Epithelial cell of esophagus (primary cell): ENCODE measurements at regions not wholly inside any gene's neighbourhood (a gene's known extent, or its start where the extent isn't known, plus 50 kb on each side); places are given as distances from the start of the nearest gene placed in this dataset.
A peak's percentile ranks its signal among the peaks of the same experiment; 100 is the strongest.

Experiments
- DNase-seq: peaks from one replicate; pipeline ENCODE4 v3.0.0; 2010; ENCODE audit warnings: low read depth
- H3K4me3 ChIP-seq: 2 replicates; pipeline ENCODE4 v1.5.1; 2011; ENCODE audit warnings: mild to moderate bottlenecking, low read length, control low read depth
- TF ChIP-seq, protein P1 (sequence below): IDR thresholded peaks from 2 replicates; pipeline ENCODE4 v1.5.1; 2011; ENCODE audit warnings: low read depth, mild to moderate bottlenecking, low read length, control low read depth, inconsistent platforms; ENCODE audit not compliant: insufficient read depth; ENCODE audit errors: missing control alignments

DNA sequence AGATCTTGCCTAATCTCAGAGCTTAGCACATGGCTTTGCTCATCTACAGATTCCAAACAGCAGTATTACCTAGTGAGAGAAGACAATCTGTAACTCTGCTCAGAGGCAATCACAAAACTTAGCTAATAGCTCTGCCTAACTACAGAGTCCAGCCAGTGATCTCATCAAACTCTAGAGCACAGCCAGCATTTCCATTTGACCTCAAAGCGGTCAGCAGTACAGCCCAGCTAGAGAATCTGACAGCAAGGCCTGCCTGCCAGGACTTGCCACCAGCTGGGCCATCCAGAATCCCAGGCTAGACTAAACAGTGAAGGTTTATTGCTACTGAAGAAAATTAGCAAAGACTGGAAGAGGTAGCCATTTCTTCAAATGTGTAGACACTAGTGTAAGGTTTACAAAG lies 217.9 kb upstream of the VLDLR start:
- peak; percentile 87 for DNase-seq
- TF ChIP-seq, protein P1, sequence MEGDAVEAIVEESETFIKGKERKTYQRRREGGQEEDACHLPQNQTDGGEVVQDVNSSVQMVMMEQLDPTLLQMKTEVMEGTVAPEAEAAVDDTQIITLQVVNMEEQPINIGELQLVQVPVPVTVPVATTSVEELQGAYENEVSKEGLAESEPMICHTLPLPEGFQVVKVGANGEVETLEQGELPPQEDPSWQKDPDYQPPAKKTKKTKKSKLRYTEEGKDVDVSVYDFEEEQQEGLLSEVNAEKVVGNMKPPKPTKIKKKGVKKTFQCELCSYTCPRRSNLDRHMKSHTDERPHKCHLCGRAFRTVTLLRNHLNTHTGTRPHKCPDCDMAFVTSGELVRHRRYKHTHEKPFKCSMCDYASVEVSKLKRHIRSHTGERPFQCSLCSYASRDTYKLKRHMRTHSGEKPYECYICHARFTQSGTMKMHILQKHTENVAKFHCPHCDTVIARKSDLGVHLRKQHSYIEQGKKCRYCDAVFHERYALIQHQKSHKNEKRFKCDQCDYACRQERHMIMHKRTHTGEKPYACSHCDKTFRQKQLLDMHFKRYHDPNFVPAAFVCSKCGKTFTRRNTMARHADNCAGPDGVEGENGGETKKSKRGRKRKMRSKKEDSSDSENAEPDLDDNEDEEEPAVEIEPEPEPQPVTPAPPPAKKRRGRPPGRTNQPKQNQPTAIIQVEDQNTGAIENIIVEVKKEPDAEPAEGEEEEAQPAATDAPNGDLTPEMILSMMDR, result no peak
- no peak overlapping the region for H3K4me3 ChIP-seq

DNA sequence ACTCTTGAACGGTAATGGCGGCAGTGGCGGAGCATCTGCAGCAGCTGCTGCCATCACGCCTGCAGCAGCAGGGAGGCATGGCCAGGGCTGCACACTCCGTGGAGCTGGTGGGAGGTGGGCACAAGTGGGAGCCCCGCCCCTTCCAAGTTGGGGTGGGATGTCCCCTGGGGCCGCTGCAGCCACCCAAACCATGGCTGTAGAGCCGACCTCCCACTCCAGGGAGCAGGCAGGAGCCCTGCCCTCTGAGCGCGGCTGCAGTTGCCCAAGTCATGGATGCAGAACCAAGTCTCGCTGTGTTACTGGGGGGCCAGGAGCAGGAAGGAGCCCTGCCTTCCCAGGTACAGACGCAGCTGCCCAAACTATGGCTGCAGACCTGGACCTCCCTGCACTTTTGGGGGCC lies 215.3 kb upstream of the VLDLR start:
- TF ChIP-seq, protein P1, result no peak
- no peak overlapping the region for H3K4me3 ChIP-seq
- no peak for DNase-seq

DNA sequence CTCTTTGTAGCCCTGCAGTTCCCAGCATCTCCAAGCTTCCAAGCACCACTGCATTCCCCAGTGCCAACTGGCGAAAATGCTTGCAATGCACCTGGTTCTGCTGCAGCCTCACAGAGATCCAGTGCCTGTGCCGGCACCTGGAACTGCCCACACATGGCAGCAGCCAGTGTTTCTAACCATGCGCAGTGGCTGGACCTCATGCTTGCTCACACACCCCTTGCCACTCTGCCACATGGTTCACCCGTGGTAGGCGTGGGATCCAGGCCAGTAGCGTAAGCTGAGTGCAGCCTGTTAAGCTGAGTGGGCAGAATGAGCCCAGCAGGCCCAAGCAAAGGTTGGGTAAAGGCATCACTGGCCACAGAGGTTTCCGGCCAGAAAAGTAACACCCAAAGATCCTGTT lies 214.1 kb upstream of the VLDLR start:
- DNase-seq, result no peak
- H3K4me3 ChIP-seq, result no peak overlapping the region
- TF ChIP-seq, protein P1, result no peak

DNA sequence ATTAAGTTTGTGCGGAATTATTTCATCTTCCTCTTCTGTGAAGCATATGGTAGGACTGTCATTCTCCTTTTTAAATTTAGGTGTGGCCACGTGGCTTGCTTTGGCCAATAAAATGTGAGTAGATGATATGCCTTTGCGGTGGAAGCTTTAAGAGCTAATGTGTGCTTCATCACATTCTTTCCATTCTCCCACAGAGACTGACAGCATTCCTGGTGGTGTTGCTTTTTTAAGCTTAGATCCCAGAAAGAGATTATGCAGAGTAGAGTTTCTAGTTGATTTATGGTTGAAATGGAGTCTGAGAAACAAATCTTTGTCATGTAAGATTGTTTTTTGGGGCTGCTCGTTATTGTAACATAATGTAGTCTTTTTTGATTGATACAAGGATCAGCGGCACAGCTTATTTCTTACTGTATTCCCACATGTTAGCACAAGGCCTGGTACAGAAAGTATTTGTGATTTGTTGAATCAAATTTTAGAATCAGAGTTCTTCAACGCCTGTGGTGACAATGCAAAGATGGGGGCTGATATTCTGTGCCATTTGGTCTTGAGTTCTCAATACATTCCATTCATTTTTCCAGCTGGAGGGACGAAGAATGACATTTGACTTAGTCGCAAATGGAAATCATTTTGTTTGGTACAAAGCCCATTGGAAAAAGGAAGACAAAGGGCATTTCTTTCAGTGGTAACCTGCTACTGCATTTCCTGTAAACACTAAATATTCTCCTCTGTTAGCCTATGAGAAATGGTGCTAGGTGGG lies 209.9 kb upstream of the VLDLR start:
- TF ChIP-seq, protein P1, result no peak
- no peak overlapping the region for H3K4me3 ChIP-seq
- DNase-seq, result no peak

DNA sequence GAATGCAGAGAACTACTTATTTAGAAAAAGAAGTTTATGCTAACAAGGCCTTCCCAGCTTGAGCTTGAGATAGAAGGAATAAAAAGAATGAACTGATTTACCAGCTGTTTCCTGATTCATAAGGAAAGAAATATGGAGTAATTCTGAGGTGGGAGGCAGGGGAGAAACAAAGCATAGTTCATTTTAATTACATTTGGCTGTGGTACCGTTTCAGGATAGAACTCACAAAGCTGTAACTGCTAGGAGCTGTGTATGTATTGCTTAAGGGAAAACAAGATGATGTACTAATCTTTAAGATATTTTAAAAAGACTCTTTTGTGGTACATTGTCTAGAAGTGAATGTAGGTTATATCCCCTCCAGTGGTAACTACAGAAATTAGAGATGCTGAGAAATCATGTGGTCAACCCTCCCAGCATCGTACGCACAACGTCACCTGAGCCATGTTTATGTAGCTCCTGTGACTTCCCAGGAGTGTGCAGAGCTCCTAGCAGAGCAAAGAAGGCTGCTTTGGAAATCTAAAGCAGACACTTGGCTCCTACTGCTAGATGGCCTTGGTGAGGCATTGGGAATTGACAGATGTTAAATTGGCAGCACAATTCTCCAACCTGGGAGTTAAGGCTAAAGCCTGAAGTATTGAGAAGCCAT lies 208.3 kb upstream of the VLDLR start:
- DNase-seq, result no peak
- TF ChIP-seq, protein P1, result no peak
- no peak overlapping the region for H3K4me3 ChIP-seq

DNA sequence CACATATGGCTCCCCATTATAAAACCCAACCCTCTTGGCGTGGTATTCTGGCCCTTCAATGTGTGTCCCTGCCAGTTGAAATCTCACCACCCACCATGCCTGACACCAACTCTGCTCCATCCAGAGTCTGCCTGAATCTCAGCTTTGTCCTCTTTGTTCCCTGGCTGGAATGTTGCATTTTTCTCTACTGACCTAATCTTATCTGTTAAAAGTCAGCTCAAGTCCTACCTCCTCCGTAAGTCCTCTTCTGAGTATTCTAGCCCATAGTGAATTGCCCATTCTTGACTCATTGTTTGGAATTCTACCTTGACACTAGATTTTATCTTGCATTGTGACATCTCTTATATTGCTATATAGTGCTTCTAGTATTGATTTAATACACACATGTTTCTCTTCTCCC lies 207.1 kb upstream of the VLDLR start:
- TF ChIP-seq, protein P1, result no peak
- DNase-seq, result no peak
- no peak overlapping the region for H3K4me3 ChIP-seq
